C1 segment of cervical spinal cord (tissue), 14 donors: ENCODE measurements at regions not wholly inside any gene's neighbourhood (a gene's known extent, or its start where the extent isn't known, plus 50 kb on each side); places are given as distances from the start of the nearest gene placed in this dataset.
"Not testable (repeated sequence)": the region's sequence is repeated elsewhere in the genome, so short reads cannot be mapped to it uniquely, and the experiment has no call there.

Experiments used
- DNase-seq, 14 donors: peaks; one replicate each; lab custom pipeline; 2025; lab: John Stamatoyannopoulos, UW

GRCh38 chr2:72031346-72032110, 116.1 kb downstream of the CYP26B1 start:
- no peak for DNase-seq

- DNase-seq: no peak
Observed at GRCh38 chr2:72028996-72029395, 118.7 kb downstream of the CYP26B1 start.

GRCh38 chr2:72028351-72028995, 119.2 kb downstream of the CYP26B1 start:
- DNase-seq: no peak

GRCh38 chr2:72027426-72028161, 120.1 kb downstream of the CYP26B1 start:
- DNase-seq: no peak

- DNase-seq: no peak
Observed at GRCh38 chr2:72026819-72027425, 120.7 kb downstream of the CYP26B1 start.

- no peak for DNase-seq
Observed at GRCh38 chr2:72024451-72025175, 123.0 kb downstream of the CYP26B1 start.

GRCh38 chr2:72023678-72024390, 123.8 kb downstream of the CYP26B1 start:
- no peak for DNase-seq

GRCh38 chr2:72021371-72021770, 126.3 kb downstream of the CYP26B1 start:
- DNase-seq: not testable (repeated sequence)

- no peak for DNase-seq
Observed at GRCh38 chr2:72015266-72015665, 132.4 kb downstream of the CYP26B1 start.

- DNase-seq: no peak
Observed at GRCh38 chr2:72014831-72015230, 132.8 kb downstream of the CYP26B1 start.

- no peak for DNase-seq
Observed at GRCh38 chr2:72013726-72014125, 133.9 kb downstream of the CYP26B1 start.

- DNase-seq: peak in 2 of 14 donors; percentile 54 to 96
Observed at GRCh38 chr2:72012886-72013574, 134.6 kb downstream of the CYP26B1 start.

GRCh38 chr2:72011791-72012190, 135.9 kb downstream of the CYP26B1 start:
- DNase-seq: no peak

GRCh38 chr2:72011370-72011689, 136.3 kb downstream of the CYP26B1 start:
- no peak for DNase-seq

GRCh38 chr2:72010647-72011369, 136.9 kb downstream of the CYP26B1 start:
- DNase-seq: no peak

GRCh38 chr2:72008608-72009007, 139.1 kb downstream of the CYP26B1 start:
- DNase-seq: no peak

GRCh38 chr2:72007402-72007801, 140.3 kb downstream of the CYP26B1 start:
- DNase-seq: no peak

- no peak for DNase-seq
Observed at GRCh38 chr2:72006188-72006736, 141.4 kb downstream of the CYP26B1 start.

- DNase-seq: no peak
Observed at GRCh38 chr2:72004976-72005375, 142.7 kb downstream of the CYP26B1 start.
